ENCODE measurements at regions not wholly inside any gene's neighbourhood (a gene's known extent, or its start where the extent isn't known, plus 50 kb on each side); places are given as distances from the start of the nearest gene placed in this dataset.
"Not testable (repeated sequence)": the region's sequence is repeated elsewhere in the genome, so short reads cannot be mapped to it uniquely, and the experiment has no call there.

- Histone ChIP-seq H3K4me3 (no peak overlapping the region), H3K9me3 (peaks cover 0 to 5% (median 0%) of the 10 kb centered on the region in 4 donors), H3K36me3 (no peaks in the 10 kb centered on the region), H3K27ac (no peak overlapping the region), H3K4me1 (no peaks in the 10 kb centered on the region), H3K27me3 (no peaks in the 10 kb centered on the region)
- 14 to 38% methylated on average over 1 of the region's 1 CpG for WGBS, 2 donors
- no peak for DNase-seq
- no peak for ATAC-seq (ENCODE audit: low FRiP score in 2 of 2)
- TF ChIP-seq POLR2A (IDR thresholded peaks at IDR 0.05) (no peak), POLR2AphosphoS5 (IDR thresholded peaks at IDR 0.05) (no peak), EP300 (IDR thresholded peaks at IDR 0.05) (no peak)
Observed at GRCh38 chr3:89714237-89714636, 606.8 kb downstream of the EPHA3 start.

DNA sequence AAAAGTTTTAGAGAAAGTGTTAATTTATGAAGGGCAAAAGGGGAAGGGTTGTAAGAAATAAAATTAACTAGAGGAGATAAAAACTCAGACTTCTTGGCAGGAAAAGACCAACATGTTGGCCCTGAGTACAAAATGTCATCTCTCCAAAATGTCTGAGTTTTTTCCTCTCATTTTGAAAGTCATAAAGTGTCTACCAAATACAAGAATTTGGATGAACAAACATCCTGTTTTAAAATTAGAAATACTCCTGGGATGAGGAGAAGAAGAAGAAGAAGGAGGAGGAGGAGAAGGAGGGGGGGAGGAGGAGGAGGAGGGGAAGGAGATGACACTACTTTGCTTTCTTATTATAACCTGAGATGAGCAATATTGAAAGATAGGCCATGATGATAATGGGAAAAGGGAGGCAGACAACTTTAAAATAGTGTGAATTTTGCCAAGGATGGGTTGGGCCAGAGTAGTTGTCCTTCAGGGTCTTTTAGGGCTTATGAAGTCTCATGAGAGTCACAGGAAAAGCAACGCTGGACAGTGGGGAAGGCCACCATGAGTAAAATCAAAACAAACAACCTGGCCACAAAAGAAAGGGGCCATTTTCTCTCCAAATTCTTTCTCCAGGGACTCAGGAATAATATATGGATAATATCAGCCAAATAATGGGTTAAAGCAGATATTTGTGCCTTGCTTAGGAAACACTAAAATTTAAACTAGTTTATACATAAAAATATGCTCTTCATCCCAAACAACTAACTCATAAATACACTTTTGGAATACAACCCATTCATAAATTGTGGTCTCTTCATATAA lies 632.9 kb downstream of the EPHA3 start:
- no peak for ATAC-seq (ENCODE audit: low FRiP score in 2 of 2)
- DNase-seq, result no peak
- H3K27me3 ChIP-seq, result no peaks in the 10 kb centered on the region
- no peak overlapping the region for H3K4me3 ChIP-seq
- 73 to 83% methylated on average over 1 of the region's 1 CpG for WGBS, 2 donors
- no peaks in the 10 kb centered on the region for H3K36me3 ChIP-seq
- TF ChIP-seq POLR2A (IDR thresholded peaks at IDR 0.05) (no peak), EP300 (IDR thresholded peaks at IDR 0.05) (no peak), CTCF (IDR thresholded peaks at IDR 0.05) (no peak), POLR2AphosphoS5 (IDR thresholded peaks at IDR 0.05) (no peak)
- no peak overlapping the region for H3K27ac ChIP-seq
- H3K4me1 ChIP-seq, result no peaks in the 10 kb centered on the region
- H3K9me3 ChIP-seq, result no peaks in the 10 kb centered on the region

GRCh38 chr3:89740881-89741177 lies 633.4 kb downstream of the EPHA3 start:
- ATAC-seq (ENCODE audit: low FRiP score in 2 of 2) (no peak), DNase-seq (no peak)
- H3K27me3 ChIP-seq, result no peaks in the 10 kb centered on the region
- H3K9me3 ChIP-seq, result no peaks in the 10 kb centered on the region
- H3K27ac ChIP-seq, result no peak overlapping the region
- H3K4me3 ChIP-seq, result no peak overlapping the region
- H3K36me3 ChIP-seq, result no peaks in the 10 kb centered on the region
- no peak for TF ChIP-seq EP300 (IDR thresholded peaks at IDR 0.05)
- TF ChIP-seq POLR2A (IDR thresholded peaks at IDR 0.05), result no peak
- TF ChIP-seq CTCF (IDR thresholded peaks at IDR 0.05), result no peak
- no peak for TF ChIP-seq POLR2AphosphoS5 (IDR thresholded peaks at IDR 0.05)
- H3K4me1 ChIP-seq, result no peaks in the 10 kb centered on the region

GRCh38 chr3:89742546-89742945 lies 635.1 kb downstream of the EPHA3 start:
- H3K27ac ChIP-seq, result no peak overlapping the region
- 91 to 95% methylated on average over 2 of the region's 2 CpGs for WGBS, 2 donors
- TF ChIP-seq POLR2AphosphoS5 (IDR thresholded peaks at IDR 0.05), result no peak
- TF ChIP-seq CTCF (IDR thresholded peaks at IDR 0.05), result no peak
- no peak for TF ChIP-seq POLR2A (IDR thresholded peaks at IDR 0.05)
- TF ChIP-seq EP300 (IDR thresholded peaks at IDR 0.05), result no peak
- DNase-seq, result no peak
- H3K4me3 ChIP-seq, result no peak overlapping the region
- H3K4me1 ChIP-seq, result no peaks in the 10 kb centered on the region
- H3K36me3 ChIP-seq, result no peaks in the 10 kb centered on the region
- no peaks in the 10 kb centered on the region for H3K27me3 ChIP-seq
- ATAC-seq (ENCODE audit: low FRiP score in 2 of 2), result no peak
- no peaks in the 10 kb centered on the region for H3K9me3 ChIP-seq

DNA sequence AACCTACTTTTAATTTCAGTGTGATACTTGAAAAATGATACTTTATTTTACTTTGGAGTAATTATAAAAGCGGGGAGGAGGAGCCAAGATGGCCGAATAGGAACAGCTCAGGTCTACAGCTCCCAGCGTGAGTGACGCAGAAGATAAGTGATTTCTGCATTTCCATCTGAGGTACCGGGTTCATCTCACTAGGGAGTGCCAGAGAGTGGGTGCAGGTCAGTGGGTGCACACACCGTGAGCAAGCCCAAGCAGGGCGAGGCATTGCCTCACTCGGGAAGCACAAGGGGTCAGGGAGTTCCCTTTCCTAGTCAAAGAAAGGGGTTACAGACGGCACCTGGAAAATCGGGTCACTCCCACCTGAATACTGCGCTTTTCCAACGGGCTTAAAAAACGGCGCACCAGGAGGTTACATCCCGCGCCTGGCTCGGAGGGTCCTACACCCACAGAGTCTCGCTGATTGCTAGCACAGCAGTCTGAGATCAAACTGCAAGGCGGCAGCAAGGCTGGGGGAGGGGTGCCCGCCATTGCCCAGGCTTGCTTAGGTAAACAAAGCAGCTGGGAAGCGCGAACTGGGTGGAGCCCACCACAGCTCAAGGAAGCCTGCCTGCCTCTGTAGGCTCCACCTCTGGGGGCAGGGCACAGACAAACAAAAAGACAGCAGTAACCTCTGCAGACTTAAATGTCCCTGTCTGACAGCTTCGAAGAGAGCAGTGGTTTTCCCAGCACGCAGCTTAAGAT lies 640.3 kb downstream of the EPHA3 start:
- H3K27me3 ChIP-seq; H3K4me1 ChIP-seq; ATAC-seq (ENCODE audit: low FRiP score in 2 of 2); H3K36me3 ChIP-seq; H3K9me3 ChIP-seq; H3K4me3 ChIP-seq; H3K27ac ChIP-seq: not testable (repeated sequence)
- peak in 1 of 2 donors; percentile 15 for DNase-seq
- 85 to 88% methylated on average over 22 of the region's 24 CpGs for WGBS, 2 donors

GRCh38 chr3:89762405-89762804 lies 655.0 kb downstream of the EPHA3 start:
- 33 to 81% methylated on average over 1 of the region's 1 CpG for WGBS, 2 donors
- Histone ChIP-seq H3K27ac (no peak overlapping the region), H3K4me1 (no peaks in the 10 kb centered on the region), H3K9me3 (peaks cover 0 to 14% (median 0%) of the 10 kb centered on the region in 4 donors), H3K36me3 (no peaks in the 10 kb centered on the region), H3K4me3 (no peak overlapping the region), H3K27me3 (no peaks in the 10 kb centered on the region)
- DNase-seq (no peak), ATAC-seq (ENCODE audit: low FRiP score in 2 of 2) (no peak)
- no peak for TF ChIP-seq POLR2AphosphoS5 (IDR thresholded peaks at IDR 0.05)
- no peak for TF ChIP-seq CTCF (IDR thresholded peaks at IDR 0.05)
- no peak for TF ChIP-seq EP300 (IDR thresholded peaks at IDR 0.05)
